K562 (cell line): ENCODE measurements at regions not wholly inside any gene's neighbourhood (a gene's known extent, or its start where the extent isn't known, plus 50 kb on each side); places are given as distances from the start of the nearest gene placed in this dataset.
A peak's percentile ranks its signal among the peaks of the same experiment; 100 is the strongest.

ENCODE experiments used
- ATAC-seq: fragments of 200-7000 bp; cut with Tn5 transposase; 3 replicates; pipeline ENCODE4 v1.9.1; 2020; ENCODE audit warnings: moderate library complexity
- BruUV-seq: library from RNA; stranded (reverse); fragments of 400-500 nt; replicated peaks from 2 replicates; lab custom pipeline; 2021; lab: Mats Ljungman, UMichigan
- CTCF ChIA-PET: fragments of 300-600 bp; formaldehyde crosslinking; extraction: SDS; loops from one replicate; lab custom pipeline; 2021; ENCODE audit warnings: low intra/inter-chr PET ratio; lab: Yijun Ruan, JAX
- POLR2A ChIA-PET: fragments of 300-600, 350-650 bp; sonication (Branson Sonifier 250); formaldehyde crosslinking; extraction: SDS; loops from one replicate; lab custom pipeline; 2021; ENCODE audit warnings: antibody characterized with exemption, inconsistent platforms; lab: Yijun Ruan, JAX
- DNase-seq, 4 experiments: peaks; one replicate each; pipeline versions ENCODE4 v3.0.0 to v3.0.0-alpha.2; 2011 to 2018; ENCODE audit warnings: low spot score in 3 of 4, mixed read lengths in 3 of 4; ENCODE audit errors: extremely low read depth in 1 of 4
- FAIRE-seq: peaks from 2 replicates; lab custom pipeline; 2011; peaks lifted over from hg19 to GRCh38; lab: Jason Lieb, UNC
- H2AFZ ChIP-seq: 2 replicates; pipeline ENCODE4 v1.6.0; 2011; ENCODE audit warnings: low read depth, low read length, control low read depth, inconsistent platforms
- H3K27ac ChIP-seq: fragments of 200-600 bp; 3 replicates; pipeline ENCODE4 v1.8.0; 2011; ENCODE audit warnings: low read depth, mild to moderate bottlenecking, control low read depth, inconsistent platforms, low read length, moderate library complexity, mixed read lengths; ENCODE audit errors: extremely low read depth
- H3K27me3 ChIP-seq, 2 experiments: fragments of 300-600 bp in 1 of 2; 2 replicates in 1 of 2; 3 replicates in 1 of 2; pipeline versions ENCODE4 v1.6.0 to v1.8.0; 2011; ENCODE audit warnings: inconsistent platforms in 2 of 2, low read length in 2 of 2, mild to moderate bottlenecking in 1 of 2, mixed read lengths in 1 of 2, moderate library complexity in 1 of 2; ENCODE audit not compliant: control insufficient read depth in 2 of 2, insufficient read depth in 2 of 2
- H3K36me3 ChIP-seq: fragments of 300-600 bp; 3 replicates; pipeline ENCODE4 v1.8.0; 2011; ENCODE audit warnings: mild to moderate bottlenecking, low read length, inconsistent platforms; ENCODE audit not compliant: control insufficient read depth, insufficient read depth
- H3K4me1 ChIP-seq, 2 experiments: fragments of 200-600 bp in 1 of 2; replicated peaks in 1 of 2; 2 replicates in 1 of 2; 3 replicates in 1 of 2; pipeline versions ENCODE4 v1.5.1 to v1.8.0; 2011; ENCODE audit warnings: inconsistent platforms in 2 of 2, low read length in 2 of 2, mild to moderate bottlenecking in 1 of 2, mixed read lengths in 1 of 2, moderate library complexity in 1 of 2; ENCODE audit not compliant: control insufficient read depth in 2 of 2, insufficient read depth in 2 of 2
- H3K4me2 ChIP-seq: 2 replicates; pipeline ENCODE4 v1.6.1; 2011; ENCODE audit warnings: low read length, control low read depth, inconsistent platforms, mixed read lengths; ENCODE audit not compliant: insufficient read depth
- H3K4me3 ChIP-seq: fragments of 200-600 bp; sonication (generic), shearing (Covaris generic); 2 replicates; pipeline ENCODE4 v1.5.1; 2016; ENCODE audit warnings: control low read depth, inconsistent platforms
- H3K79me2 ChIP-seq: fragments of 200-600 bp; 3 replicates; pipeline ENCODE4 v1.8.0; 2011; ENCODE audit warnings: low read length, inconsistent platforms; ENCODE audit not compliant: control insufficient read depth, insufficient read depth
- H3K9ac ChIP-seq, 2 experiments: 2 replicates each; pipeline versions ENCODE4 v1.6.0 to v1.6.1; 2011; ENCODE audit warnings: low read depth in 2 of 2, low read length in 2 of 2, control low read depth in 1 of 2, inconsistent platforms in 1 of 2, mild to moderate bottlenecking in 1 of 2, mixed read lengths in 1 of 2; ENCODE audit not compliant: insufficient read depth in 1 of 2
- H3K9me1 ChIP-seq: one replicate; pipeline ENCODE4 v1.6.0; 2011; ENCODE audit warnings: inconsistent platforms, mild to moderate bottlenecking, low read length, moderate library complexity; ENCODE audit not compliant: control insufficient read depth, insufficient read depth
- H3K9me3 ChIP-seq: replicated peaks from 2 replicates; pipeline ENCODE4 v1.5.1; 2011; ENCODE audit warnings: low read depth, low read length, inconsistent platforms; ENCODE audit not compliant: control insufficient read depth, insufficient read depth
- H4K20me1 ChIP-seq: replicated peaks from 2 replicates; pipeline ENCODE4 v1.6.1; 2011; ENCODE audit warnings: low read length, inconsistent platforms, mixed read lengths; ENCODE audit not compliant: control insufficient read depth, insufficient read depth
- CBX1 ChIP-seq: sonication (generic); IDR thresholded peaks from 2 replicates; pipeline ENCODE4 v1.6.1; 2016; ENCODE audit warnings: antibody characterized with exemption, low read depth, mild to moderate bottlenecking
- DACH1 ChIP-seq: fragments of 450-650 bp; IDR thresholded peaks from 2 replicates; pipeline ENCODE4 v1.6.1; 2018; ENCODE audit not compliant: partially characterized antibody
- FUS ChIP-seq: fragments of 200-400 bp; formaldehyde crosslinking; optimal IDR thresholded peaks from 2 replicates; pipeline ENCODE3; 2017; ENCODE audit warnings: low read depth, low read length
- MYBL2 ChIP-seq, 2 experiments: fragments of 450-650 bp in 1 of 2; sonication (generic) in 1 of 2; formaldehyde crosslinking in 1 of 2; IDR thresholded peaks; 2 replicates each; pipeline versions ENCODE4 v1.6.1 to v1.8.1; 2017 to 2022; ENCODE audit warnings: borderline replicate concordance in 1 of 2, inconsistent platforms in 1 of 2, low read depth in 1 of 2, mild to moderate bottlenecking in 1 of 2, missing genetic modification reagents in 1 of 2, moderate library complexity in 1 of 2
- RAD21 ChIP-seq, 2 experiments: fragments of 250-450 bp in 1 of 2; fragments of 450-650 bp in 1 of 2; sonication (Bioruptor Pico) in 1 of 2; formaldehyde crosslinking in 1 of 2; IDR thresholded peaks in 1 of 2; conservative IDR thresholded peaks in 1 of 2; 2 replicates each; pipeline versions ENCODE4 v1.4.0 to v1.8.0; 2020 to 2022; ENCODE audit warnings: mild to moderate bottlenecking in 2 of 2, moderate library complexity in 1 of 2
- RCOR1 ChIP-seq, 2 experiments: IDR thresholded peaks; 2 replicates each; pipeline ENCODE4 v1.6.1; 2012; ENCODE audit warnings: low read depth in 2 of 2, low read length in 2 of 2, borderline replicate concordance in 1 of 2, improper control_type of control experiment in 1 of 2
- TAL1 ChIP-seq: fragments of 450-650 bp; IDR thresholded peaks from 2 replicates; pipeline ENCODE4 v1.6.1; 2016; ENCODE audit warnings: mild to moderate bottlenecking
- ZNF165 ChIP-seq: fragments of 250-450 bp; sonication (Bioruptor Pico); IDR thresholded peaks from 2 replicates; pipeline ENCODE4 v1.4.0; 2020; ENCODE audit warnings: borderline replicate concordance
- ZNF551 ChIP-seq: fragments of 250-450 bp; sonication (Bioruptor Pico); IDR thresholded peaks from 2 replicates; pipeline ENCODE4 v1.5.0; 2021; ENCODE audit warnings: mild to moderate bottlenecking, moderate library complexity
- WGBS: fragments of 100-300 bp; shearing (Covaris generic); methylation state at CpG from one replicate; pipeline ENCODE4 v1.1.6; 2016; ENCODE audit warnings: low coverage, mixed read lengths; ENCODE audit not compliant: insufficient coverage; ENCODE audit errors: missing lambda C conversion rate; 5-methylcytosine and 5-hydroxymethylcytosine counted together
- in situ Hi-C: fragments of 300-500 bp; cut with MboI; formaldehyde crosslinking; loops from 4 replicates; pipeline ENCODE4 v1.15.0; 2018; ENCODE audit warnings: inconsistent platforms, mixed read lengths
- intact Hi-C: fragments of 100-400 bp; cut with micrococcal nuclease; formaldehyde crosslinking; loops from 2 replicates; pipeline ENCODE4 v1.14.2; 2022
- TF ChIP-seq, protein P1 (sequence below): fragments of 250-450 bp; sonication (Bioruptor Pico); IDR thresholded peaks from 2 replicates; pipeline ENCODE4 v1.5.1; 2021; ENCODE audit warnings: mild to moderate bottlenecking
- TF ChIP-seq, protein P2 (sequence below): sonication (generic); formaldehyde crosslinking; IDR thresholded peaks from 2 replicates; pipeline ENCODE4 v1.8.1; 2023; ENCODE audit warnings: mild to moderate bottlenecking, missing genetic modification reagents

DNA sequence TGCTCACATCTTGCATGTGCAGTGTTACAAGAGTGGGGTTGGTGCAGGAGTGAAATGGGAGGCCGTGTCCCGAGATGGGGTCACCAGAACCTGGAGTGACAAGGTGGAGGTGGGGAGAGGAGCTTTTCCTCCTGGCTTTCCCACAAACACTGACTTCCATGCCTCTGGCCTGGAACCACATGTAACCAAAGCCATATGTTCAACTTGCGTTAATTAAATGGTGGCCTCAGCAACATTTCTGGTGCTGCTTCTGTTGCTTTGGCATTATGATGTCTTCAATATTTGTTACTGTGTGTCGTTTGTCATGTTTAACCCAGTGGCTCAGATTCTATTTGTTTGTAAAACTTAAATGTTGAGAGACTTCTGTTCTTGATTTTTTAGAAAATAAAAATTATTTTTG, 110.2 kb downstream of the VCPKMT start (continued):
- TF ChIP-seq, protein P1, sequence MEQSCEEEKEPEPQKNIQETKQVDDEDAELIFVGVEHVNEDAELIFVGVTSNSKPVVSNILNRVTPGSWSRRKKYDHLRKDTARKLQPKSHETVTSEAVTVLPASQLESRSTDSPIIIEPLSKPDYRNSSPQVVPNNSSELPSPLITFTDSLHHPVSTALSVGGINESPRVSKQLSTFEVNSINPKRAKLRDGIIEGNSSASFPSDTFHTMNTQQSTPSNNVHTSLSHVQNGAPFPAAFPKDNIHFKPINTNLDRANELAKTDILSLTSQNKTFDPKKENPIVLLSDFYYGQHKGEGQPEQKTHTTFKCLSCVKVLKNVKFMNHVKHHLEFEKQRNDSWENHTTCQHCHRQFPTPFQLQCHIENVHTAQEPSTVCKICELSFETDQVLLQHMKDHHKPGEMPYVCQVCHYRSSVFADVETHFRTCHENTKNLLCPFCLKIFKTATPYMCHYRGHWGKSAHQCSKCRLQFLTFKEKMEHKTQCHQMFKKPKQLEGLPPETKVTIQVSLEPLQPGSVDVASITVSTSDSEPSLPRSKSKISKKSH: no peak
- no peak for TF ChIP-seq DACH1
- no peak for TF ChIP-seq CBX1
- no peak for TF ChIP-seq ZNF551 (CRISPR knock-in tag)
- TF ChIP-seq, all 486 proteins: peak for 0

GRCh38 chr14:50007123-50007903, 109.1 kb downstream of the VCPKMT start:
- Histone ChIP-seq H3K27me3 (no peaks in the 10 kb centered on the region), H3K9me1 (no peaks in the 10 kb centered on the region), H3K4me3 (no peak overlapping the region), H3K4me1 (peaks cover 21 to 31% of the 10 kb centered on the region in 2 experiments; a peak in 4 of 5 replicates), H3K9me3 (no peaks in the 10 kb centered on the region), H4K20me1 (no peaks in the 10 kb centered on the region), H3K9ac (peak overlapping the region in 1 of 2 experiments; percentile 45; a peak in 1 of 4 replicates), H2AFZ (peak overlapping the region; percentile 43; the same call in 1 of the 2 replicates), H3K27ac (no peak overlapping the region), H3K79me2 (peaks cover 8% of the 10 kb centered on the region; the same call in 2 of the 3 replicates), H3K4me2 (no peak overlapping the region), H3K36me3 (no peaks in the 10 kb centered on the region)
- no peak for DNase-seq
- peak; percentile 4; the same call in 1 of the 3 replicates for ATAC-seq
- TF ChIP-seq MYBL2 (IDR thresholded peaks at IDR 0.05; ENCODE audit: low read depth) (no peak), MYBL2 (CRISPR knock-in tag; IDR thresholded peaks at IDR 0.05; ENCODE audit: borderline replicate concordance) (no peak), RCOR1 (IDR thresholded peaks at IDR 0.05; ENCODE audit: borderline replicate concordance in 1 of 2, low read depth in 2 of 2, low read length in 2 of 2) (no peak), FUS (no peak), ZNF165 (CRISPR knock-in tag) (no peak), TAL1 (no peak), RAD21 (CRISPR knock-in tag; conservative IDR thresholded peaks at IDR 0.05 in 1 of 2, IDR thresholded peaks at IDR 0.05 in 1 of 2) (0 out of 4 replicates have a peak, but pooled peaks of 1 of the 2 experiments have one; percentile 5)
- TF ChIP-seq, protein P2, sequence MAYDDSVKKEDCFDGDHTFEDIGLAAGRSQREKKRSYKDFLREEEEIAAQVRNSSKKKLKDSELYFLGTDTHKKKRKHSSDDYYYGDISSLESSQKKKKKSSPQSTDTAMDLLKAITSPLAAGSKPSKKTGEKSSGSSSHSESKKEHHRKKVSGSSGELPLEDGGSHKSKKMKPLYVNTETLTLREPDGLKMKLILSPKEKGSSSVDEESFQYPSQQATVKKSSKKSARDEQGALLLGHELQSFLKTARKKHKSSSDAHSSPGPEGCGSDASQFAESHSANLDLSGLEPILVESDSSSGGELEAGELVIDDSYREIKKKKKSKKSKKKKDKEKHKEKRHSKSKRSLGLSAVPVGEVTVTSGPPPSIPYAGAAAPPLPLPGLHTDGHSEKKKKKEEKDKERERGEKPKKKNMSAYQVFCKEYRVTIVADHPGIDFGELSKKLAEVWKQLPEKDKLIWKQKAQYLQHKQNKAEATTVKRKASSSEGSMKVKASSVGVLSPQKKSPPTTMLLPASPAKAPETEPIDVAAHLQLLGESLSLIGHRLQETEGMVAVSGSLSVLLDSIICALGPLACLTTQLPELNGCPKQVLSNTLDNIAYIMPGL (CRISPR knock-in tag): no peak
- intact Hi-C loops: no loop called here
- FAIRE-seq: no peak
- no TSS peak for BruUV-seq
- in situ Hi-C loops: no loop called here
- WGBS: 36% methylated on average over 6 of the region's 9 CpGs
- CTCF ChIA-PET: interaction anchor here (0.6 kb wide), 1 partner anchor 103 kb away, joined by 3 read pairs; no protein-coding TSS in a partner anchor
- POLR2A ChIA-PET: interaction anchor here (0.6 kb wide), 1 partner anchor 35 kb away, joined by 3 read pairs; no protein-coding TSS in a partner anchor
